HEK293 (cell line): ENCODE measurements at regions not wholly inside any gene's neighbourhood (a gene's known extent, or its start where the extent isn't known, plus 50 kb on each side); places are given as distances from the start of the nearest gene placed in this dataset.

ENCODE experiments used
- CTCF ChIA-PET: fragments of 350-600 bp; formaldehyde crosslinking; extraction: SDS; loops from one replicate; lab custom pipeline; 2021; ENCODE audit warnings: antibody characterized with exemption; lab: Yijun Ruan, JAX
- POLR2A ChIA-PET: fragments of 300-600 bp; formaldehyde crosslinking; extraction: SDS; loops from one replicate; lab custom pipeline; 2020; ENCODE audit warnings: antibody characterized with exemption, inconsistent platforms; lab: Yijun Ruan, JAX
- H3K27ac ChIP-seq: fragments of 200-500 bp; sonication (Bioruptor generic); 2 replicates; pipeline ENCODE4 v1.5.1; 2014; ENCODE audit warnings: low read depth, low read length, control low read depth, inconsistent platforms; ENCODE audit errors: extremely low read depth
- H3K36me3 ChIP-seq, 2 experiments: fragments of 200-500 bp in 1 of 2; sonication (Bioruptor generic) in 1 of 2; 1 replicate in 1 of 2; 2 replicates in 1 of 2; pipeline ENCODE4 v1.5.1; 2014 to 2017; ENCODE audit warnings: inconsistent platforms in 2 of 2, low read length in 2 of 2; ENCODE audit not compliant: control insufficient read depth in 2 of 2, insufficient read depth in 1 of 2
- H3K4me1 ChIP-seq: fragments of 200-500 bp; sonication (Bioruptor generic); 2 replicates; pipeline ENCODE4 v1.5.1; 2014; ENCODE audit warnings: mild to moderate bottlenecking, low read length, inconsistent platforms; ENCODE audit not compliant: control insufficient read depth, insufficient read depth
- H3K4me3 ChIP-seq: 2 replicates; pipeline ENCODE4 v1.5.1; 2011; ENCODE audit warnings: low read depth, mild to moderate bottlenecking, control low read depth, low read length, moderate library complexity
- H3K9me3 ChIP-seq: fragments of 200-500 bp; sonication (Bioruptor generic); 2 replicates; pipeline ENCODE4 v1.5.1; 2014; ENCODE audit warnings: low read depth, low read length, inconsistent platforms; ENCODE audit not compliant: control insufficient read depth, insufficient read depth
- EGR2 ChIP-seq: fragments of 450-650 bp; formaldehyde crosslinking; IDR thresholded peaks from 2 replicates; pipeline ENCODE4 v1.5.1; 2016; ENCODE audit warnings: low read depth, missing biosample characterization, missing genetic modification characterization
- IKZF3 ChIP-seq: fragments of 450-650 bp; IDR thresholded peaks from 2 replicates; pipeline ENCODE4 v1.5.0; 2018; ENCODE audit warnings: missing biosample characterization, mild to moderate bottlenecking, missing genetic modification characterization, moderate library complexity
- KLF7 ChIP-seq: fragments of 450-650 bp; formaldehyde crosslinking; IDR thresholded peaks from 2 replicates; pipeline ENCODE4 v1.5.1; 2016; ENCODE audit warnings: missing biosample characterization, missing genetic modification characterization, borderline replicate concordance
- SP3 ChIP-seq: fragments of 450-650 bp; formaldehyde crosslinking; IDR thresholded peaks from 2 replicates; pipeline ENCODE4 v1.5.1; 2016; ENCODE audit warnings: missing biosample characterization, missing genetic modification characterization
- ZBTB48 ChIP-seq: fragments of 450-650 bp; formaldehyde crosslinking; IDR thresholded peaks from 2 replicates; pipeline ENCODE4 v1.5.1; 2016; ENCODE audit warnings: missing biosample characterization, missing genetic modification characterization
- ZNF175 ChIP-seq: fragments of 450-650 bp; formaldehyde crosslinking; IDR thresholded peaks from 2 replicates; pipeline ENCODE4 v1.5.1; 2016; ENCODE audit warnings: missing biosample characterization, missing genetic modification characterization
- ZNF221 ChIP-seq: fragments of 450-650 bp; formaldehyde crosslinking; IDR thresholded peaks from 2 replicates; pipeline ENCODE4 v1.5.1; 2017; ENCODE audit warnings: missing biosample characterization, missing genetic modification characterization, borderline replicate concordance
- ZNF324 ChIP-seq: fragments of 450-650 bp; formaldehyde crosslinking; IDR thresholded peaks from 2 replicates; pipeline ENCODE4 v1.5.1; 2016; ENCODE audit warnings: missing biosample characterization, missing genetic modification characterization
- ZNF433 ChIP-seq: fragments of 450-650 bp; formaldehyde crosslinking; IDR thresholded peaks from 2 replicates; pipeline ENCODE4 v1.5.1; 2016; ENCODE audit warnings: missing biosample characterization, missing genetic modification characterization, low read depth
- ZNF48 ChIP-seq: fragments of 450-650 bp; formaldehyde crosslinking; IDR thresholded peaks from 2 replicates; pipeline ENCODE4 v1.5.1; 2016; ENCODE audit warnings: missing biosample characterization, missing genetic modification characterization
- ZNF544 ChIP-seq: fragments of 450-650 bp; formaldehyde crosslinking; IDR thresholded peaks from 2 replicates; pipeline ENCODE4 v1.5.0; 2017; ENCODE audit warnings: missing biosample characterization, missing genetic modification characterization
- ZNF626 ChIP-seq: fragments of 450-650 bp; sonication (Bioruptor Pico); formaldehyde crosslinking; IDR thresholded peaks from 2 replicates; pipeline ENCODE4 v1.5.1; 2018; ENCODE audit warnings: missing biosample characterization, missing genetic modification characterization, inconsistent platforms
- ZNF776 ChIP-seq: fragments of 450-650 bp; formaldehyde crosslinking; IDR thresholded peaks from 2 replicates; pipeline ENCODE4 v1.5.0; 2017; ENCODE audit warnings: missing biosample characterization, missing genetic modification characterization, borderline replicate concordance
- TF ChIP-seq, protein P1 (sequence below): fragments of 450-650 bp; formaldehyde crosslinking; IDR thresholded peaks from 2 replicates; pipeline ENCODE4 v1.5.0; 2017; ENCODE audit warnings: missing biosample characterization, missing genetic modification characterization, borderline replicate concordance
- TF ChIP-seq, protein P2 (sequence below): fragments of 450-650 bp; formaldehyde crosslinking; IDR thresholded peaks from 2 replicates; pipeline ENCODE4 v1.5.1; 2016; ENCODE audit warnings: missing biosample characterization, missing genetic modification characterization
- TF ChIP-seq, protein P3 (sequence below): fragments of 450-650 bp; formaldehyde crosslinking; IDR thresholded peaks from 2 replicates; pipeline ENCODE4 v1.5.1; 2017; ENCODE audit warnings: missing biosample characterization, missing genetic modification characterization
- TF ChIP-seq, protein P4 (sequence below): fragments of 450-650 bp; formaldehyde crosslinking; IDR thresholded peaks from 2 replicates; pipeline ENCODE4 v1.5.1; 2016; ENCODE audit warnings: missing biosample characterization, missing genetic modification characterization, low read depth
- TF ChIP-seq, protein P5 (sequence below): fragments of 450-650 bp; formaldehyde crosslinking; IDR thresholded peaks from 2 replicates; pipeline ENCODE4 v1.5.1; 2017; ENCODE audit warnings: missing biosample characterization, missing genetic modification characterization
- TF ChIP-seq, protein P6 (sequence below): fragments of 450-650 bp; formaldehyde crosslinking; IDR thresholded peaks from 2 replicates; pipeline ENCODE4 v1.5.1; 2016; ENCODE audit warnings: missing biosample characterization, missing genetic modification characterization
- TF ChIP-seq, protein P7 (sequence below): fragments of 450-650 bp; formaldehyde crosslinking; optimal IDR thresholded peaks from 2 replicates; pipeline ENCODE3; 2016; ENCODE audit warnings: missing biosample characterization, mild to moderate bottlenecking, missing genetic modification characterization

DNA sequence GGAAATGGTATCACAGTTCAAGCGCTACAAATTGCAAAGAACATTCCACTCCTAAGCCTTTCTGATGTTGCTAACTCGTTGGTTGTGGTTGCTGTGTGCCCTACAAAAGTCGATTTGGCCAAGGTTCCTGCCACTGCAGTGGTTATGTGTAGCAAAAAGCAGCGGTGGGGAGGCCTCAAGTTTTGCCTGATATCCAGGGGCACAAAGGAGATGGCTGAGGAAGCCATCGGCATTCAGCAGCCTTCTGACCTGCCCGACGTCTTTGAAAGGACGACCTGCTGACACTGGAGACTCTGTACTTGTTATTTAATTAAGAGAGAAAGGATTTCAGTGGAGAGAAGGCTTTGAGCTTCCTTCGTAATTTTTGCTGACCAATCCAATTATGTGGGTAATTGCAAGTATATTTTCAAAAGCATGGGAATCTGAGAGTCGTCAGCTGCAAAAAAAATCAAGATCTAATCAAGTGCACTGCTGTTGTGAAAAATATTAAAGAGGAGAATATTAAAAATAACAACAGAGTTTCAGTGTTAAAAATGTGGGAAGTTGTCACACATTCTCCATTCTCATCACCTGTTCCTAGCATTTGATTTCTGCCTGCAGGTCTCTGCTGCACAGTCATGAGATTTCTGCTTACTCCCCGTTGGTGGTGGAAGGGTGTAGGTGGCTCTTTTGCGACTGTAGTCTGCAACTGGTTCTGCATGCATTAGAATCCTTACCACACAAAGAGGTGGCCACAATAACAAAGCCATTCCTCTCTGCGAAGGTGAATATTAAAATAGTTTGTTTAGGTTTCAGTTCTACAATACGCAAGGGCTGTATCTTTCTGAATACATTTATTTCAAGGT is 319.2 kb downstream of the IRX2 start:
- CTCF ChIA-PET: no interaction called here
- H3K9me3 ChIP-seq: no peaks in the 10 kb centered on the region; the same call in 1 of the 2 replicates
- POLR2A ChIA-PET: no interaction called here
- H3K4me3 ChIP-seq: no peak overlapping the region
- TF ChIP-seq ZNF544: no peak
- TF ChIP-seq ZNF324: no peak
- no peak for TF ChIP-seq ZBTB48 (tag by site-specific recombination)
- TF ChIP-seq ZNF48 (tag by site-specific recombination): no peak
- TF ChIP-seq, protein P1, sequence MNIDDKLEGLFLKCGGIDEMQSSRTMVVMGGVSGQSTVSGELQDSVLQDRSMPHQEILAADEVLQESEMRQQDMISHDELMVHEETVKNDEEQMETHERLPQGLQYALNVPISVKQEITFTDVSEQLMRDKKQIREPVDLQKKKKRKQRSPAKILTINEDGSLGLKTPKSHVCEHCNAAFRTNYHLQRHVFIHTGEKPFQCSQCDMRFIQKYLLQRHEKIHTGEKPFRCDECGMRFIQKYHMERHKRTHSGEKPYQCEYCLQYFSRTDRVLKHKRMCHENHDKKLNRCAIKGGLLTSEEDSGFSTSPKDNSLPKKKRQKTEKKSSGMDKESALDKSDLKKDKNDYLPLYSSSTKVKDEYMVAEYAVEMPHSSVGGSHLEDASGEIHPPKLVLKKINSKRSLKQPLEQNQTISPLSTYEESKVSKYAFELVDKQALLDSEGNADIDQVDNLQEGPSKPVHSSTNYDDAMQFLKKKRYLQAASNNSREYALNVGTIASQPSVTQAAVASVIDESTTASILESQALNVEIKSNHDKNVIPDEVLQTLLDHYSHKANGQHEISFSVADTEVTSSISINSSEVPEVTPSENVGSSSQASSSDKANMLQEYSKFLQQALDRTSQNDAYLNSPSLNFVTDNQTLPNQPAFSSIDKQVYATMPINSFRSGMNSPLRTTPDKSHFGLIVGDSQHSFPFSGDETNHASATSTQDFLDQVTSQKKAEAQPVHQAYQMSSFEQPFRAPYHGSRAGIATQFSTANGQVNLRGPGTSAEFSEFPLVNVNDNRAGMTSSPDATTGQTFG (tag by site-specific recombination): no peak
- no peak for TF ChIP-seq ZNF175 (tag by site-specific recombination)
- no peaks in the 10 kb centered on the region for H3K4me1 ChIP-seq
- no peaks in the 10 kb centered on the region for H3K36me3 ChIP-seq
- H3K27ac ChIP-seq: no peak overlapping the region

DNA sequence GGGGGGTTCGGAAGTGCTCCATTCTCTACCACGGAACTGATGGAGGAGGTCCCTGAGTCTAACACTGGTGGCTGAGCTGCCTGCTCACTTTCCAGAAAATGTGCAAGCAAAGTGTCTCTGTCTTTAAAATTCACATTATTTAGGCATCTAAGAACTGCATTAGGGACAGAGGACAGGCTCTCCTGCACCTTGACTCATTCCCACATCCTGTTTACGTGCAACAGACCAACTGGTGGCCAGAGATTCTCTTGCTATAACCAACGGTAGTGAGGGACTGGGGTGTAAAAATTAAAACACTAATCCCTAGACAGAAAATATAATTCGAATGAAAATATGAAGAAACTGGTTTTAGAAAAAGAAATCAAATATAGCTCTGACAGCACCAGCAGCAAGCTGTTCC is 320.9 kb downstream of the IRX2 start:
- CTCF ChIA-PET: no interaction called here
- TF ChIP-seq KLF7 (tag by site-specific recombination): no peak
- no peak for TF ChIP-seq ZNF776 (tag by site-specific recombination)
- TF ChIP-seq ZNF544: no peak
- no peak for TF ChIP-seq EGR2
- TF ChIP-seq, protein P2, sequence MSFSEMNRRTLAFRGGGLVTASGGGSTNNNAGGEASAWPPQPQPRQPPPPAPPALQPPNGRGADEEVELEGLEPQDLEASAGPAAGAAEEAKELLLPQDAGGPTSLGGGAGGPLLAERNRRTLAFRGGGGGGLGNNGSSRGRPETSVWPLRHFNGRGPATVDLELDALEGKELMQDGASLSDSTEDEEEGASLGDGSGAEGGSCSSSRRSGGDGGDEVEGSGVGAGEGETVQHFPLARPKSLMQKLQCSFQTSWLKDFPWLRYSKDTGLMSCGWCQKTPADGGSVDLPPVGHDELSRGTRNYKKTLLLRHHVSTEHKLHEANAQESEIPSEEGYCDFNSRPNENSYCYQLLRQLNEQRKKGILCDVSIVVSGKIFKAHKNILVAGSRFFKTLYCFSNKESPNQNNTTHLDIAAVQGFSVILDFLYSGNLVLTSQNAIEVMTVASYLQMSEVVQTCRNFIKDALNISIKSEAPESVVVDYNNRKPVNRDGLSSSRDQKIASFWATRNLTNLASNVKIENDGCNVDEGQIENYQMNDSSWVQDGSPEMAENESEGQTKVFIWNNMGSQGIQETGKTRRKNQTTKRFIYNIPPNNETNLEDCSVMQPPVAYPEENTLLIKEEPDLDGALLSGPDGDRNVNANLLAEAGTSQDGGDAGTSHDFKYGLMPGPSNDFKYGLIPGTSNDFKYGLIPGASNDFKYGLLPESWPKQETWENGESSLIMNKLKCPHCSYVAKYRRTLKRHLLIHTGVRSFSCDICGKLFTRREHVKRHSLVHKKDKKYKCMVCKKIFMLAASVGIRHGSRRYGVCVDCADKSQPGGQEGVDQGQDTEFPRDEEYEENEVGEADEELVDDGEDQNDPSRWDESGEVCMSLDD (tag by site-specific recombination): no peak
- no peak for TF ChIP-seq SP3 (tag by site-specific recombination)
- TF ChIP-seq, protein P3, sequence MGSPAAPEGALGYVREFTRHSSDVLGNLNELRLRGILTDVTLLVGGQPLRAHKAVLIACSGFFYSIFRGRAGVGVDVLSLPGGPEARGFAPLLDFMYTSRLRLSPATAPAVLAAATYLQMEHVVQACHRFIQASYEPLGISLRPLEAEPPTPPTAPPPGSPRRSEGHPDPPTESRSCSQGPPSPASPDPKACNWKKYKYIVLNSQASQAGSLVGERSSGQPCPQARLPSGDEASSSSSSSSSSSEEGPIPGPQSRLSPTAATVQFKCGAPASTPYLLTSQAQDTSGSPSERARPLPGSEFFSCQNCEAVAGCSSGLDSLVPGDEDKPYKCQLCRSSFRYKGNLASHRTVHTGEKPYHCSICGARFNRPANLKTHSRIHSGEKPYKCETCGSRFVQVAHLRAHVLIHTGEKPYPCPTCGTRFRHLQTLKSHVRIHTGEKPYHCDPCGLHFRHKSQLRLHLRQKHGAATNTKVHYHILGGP (tag by site-specific recombination): no peak
- TF ChIP-seq, protein P4, sequence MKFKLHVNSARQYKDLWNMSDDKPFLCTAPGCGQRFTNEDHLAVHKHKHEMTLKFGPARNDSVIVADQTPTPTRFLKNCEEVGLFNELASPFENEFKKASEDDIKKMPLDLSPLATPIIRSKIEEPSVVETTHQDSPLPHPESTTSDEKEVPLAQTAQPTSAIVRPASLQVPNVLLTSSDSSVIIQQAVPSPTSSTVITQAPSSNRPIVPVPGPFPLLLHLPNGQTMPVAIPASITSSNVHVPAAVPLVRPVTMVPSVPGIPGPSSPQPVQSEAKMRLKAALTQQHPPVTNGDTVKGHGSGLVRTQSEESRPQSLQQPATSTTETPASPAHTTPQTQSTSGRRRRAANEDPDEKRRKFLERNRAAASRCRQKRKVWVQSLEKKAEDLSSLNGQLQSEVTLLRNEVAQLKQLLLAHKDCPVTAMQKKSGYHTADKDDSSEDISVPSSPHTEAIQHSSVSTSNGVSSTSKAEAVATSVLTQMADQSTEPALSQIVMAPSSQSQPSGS (tag by site-specific recombination): no peak
- TF ChIP-seq, protein P5, sequence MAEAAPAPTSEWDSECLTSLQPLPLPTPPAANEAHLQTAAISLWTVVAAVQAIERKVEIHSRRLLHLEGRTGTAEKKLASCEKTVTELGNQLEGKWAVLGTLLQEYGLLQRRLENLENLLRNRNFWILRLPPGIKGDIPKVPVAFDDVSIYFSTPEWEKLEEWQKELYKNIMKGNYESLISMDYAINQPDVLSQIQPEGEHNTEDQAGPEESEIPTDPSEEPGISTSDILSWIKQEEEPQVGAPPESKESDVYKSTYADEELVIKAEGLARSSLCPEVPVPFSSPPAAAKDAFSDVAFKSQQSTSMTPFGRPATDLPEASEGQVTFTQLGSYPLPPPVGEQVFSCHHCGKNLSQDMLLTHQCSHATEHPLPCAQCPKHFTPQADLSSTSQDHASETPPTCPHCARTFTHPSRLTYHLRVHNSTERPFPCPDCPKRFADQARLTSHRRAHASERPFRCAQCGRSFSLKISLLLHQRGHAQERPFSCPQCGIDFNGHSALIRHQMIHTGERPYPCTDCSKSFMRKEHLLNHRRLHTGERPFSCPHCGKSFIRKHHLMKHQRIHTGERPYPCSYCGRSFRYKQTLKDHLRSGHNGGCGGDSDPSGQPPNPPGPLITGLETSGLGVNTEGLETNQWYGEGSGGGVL: no peak
- no peak for TF ChIP-seq ZNF626 (tag by site-specific recombination)
- no peak for TF ChIP-seq ZNF433
- no peak for TF ChIP-seq IKZF3
- TF ChIP-seq, protein P6, sequence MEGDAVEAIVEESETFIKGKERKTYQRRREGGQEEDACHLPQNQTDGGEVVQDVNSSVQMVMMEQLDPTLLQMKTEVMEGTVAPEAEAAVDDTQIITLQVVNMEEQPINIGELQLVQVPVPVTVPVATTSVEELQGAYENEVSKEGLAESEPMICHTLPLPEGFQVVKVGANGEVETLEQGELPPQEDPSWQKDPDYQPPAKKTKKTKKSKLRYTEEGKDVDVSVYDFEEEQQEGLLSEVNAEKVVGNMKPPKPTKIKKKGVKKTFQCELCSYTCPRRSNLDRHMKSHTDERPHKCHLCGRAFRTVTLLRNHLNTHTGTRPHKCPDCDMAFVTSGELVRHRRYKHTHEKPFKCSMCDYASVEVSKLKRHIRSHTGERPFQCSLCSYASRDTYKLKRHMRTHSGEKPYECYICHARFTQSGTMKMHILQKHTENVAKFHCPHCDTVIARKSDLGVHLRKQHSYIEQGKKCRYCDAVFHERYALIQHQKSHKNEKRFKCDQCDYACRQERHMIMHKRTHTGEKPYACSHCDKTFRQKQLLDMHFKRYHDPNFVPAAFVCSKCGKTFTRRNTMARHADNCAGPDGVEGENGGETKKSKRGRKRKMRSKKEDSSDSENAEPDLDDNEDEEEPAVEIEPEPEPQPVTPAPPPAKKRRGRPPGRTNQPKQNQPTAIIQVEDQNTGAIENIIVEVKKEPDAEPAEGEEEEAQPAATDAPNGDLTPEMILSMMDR (tag by site-specific recombination): no peak
- TF ChIP-seq, protein P7, sequence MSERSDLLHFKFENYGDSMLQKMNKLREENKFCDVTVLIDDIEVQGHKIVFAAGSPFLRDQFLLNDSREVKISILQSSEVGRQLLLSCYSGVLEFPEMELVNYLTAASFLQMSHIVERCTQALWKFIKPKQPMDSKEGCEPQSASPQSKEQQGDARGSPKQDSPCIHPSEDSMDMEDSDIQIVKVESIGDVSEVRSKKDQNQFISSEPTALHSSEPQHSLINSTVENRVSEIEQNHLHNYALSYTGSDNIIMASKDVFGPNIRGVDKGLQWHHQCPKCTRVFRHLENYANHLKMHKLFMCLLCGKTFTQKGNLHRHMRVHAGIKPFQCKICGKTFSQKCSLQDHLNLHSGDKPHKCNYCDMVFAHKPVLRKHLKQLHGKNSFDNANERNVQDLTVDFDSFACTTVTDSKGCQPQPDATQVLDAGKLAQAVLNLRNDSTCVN (tag by site-specific recombination): no peak
- TF ChIP-seq ZNF221 (tag by site-specific recombination): no peak

More for the DNA sequence above, 320.9 kb downstream of the IRX2 start:
- POLR2A ChIA-PET: no interaction called here
- Histone ChIP-seq H3K9me3 (no peaks in the 10 kb centered on the region; the same call in 1 of the 2 replicates), H3K4me1 (no peaks in the 10 kb centered on the region), H3K27ac (no peak overlapping the region), H3K4me3 (no peak overlapping the region), H3K36me3 (no peaks in the 10 kb centered on the region)
